Thymus (tissue), 11 donors: ENCODE measurements at regions not wholly inside any gene's neighbourhood (a gene's known extent, or its start where the extent isn't known, plus 50 kb on each side); places are given as distances from the start of the nearest gene placed in this dataset.
"Not testable (repeated sequence)": the region's sequence is repeated elsewhere in the genome, so short reads cannot be mapped to it uniquely, and the experiment has no call there.

Experiments used
- DNase-seq, 9 donors: peaks; one replicate each; pipeline ENCODE4 v3.0.0-alpha.2; 2013; ENCODE audit warnings: low spot score in 9 of 9, low read depth in 6 of 9, missing footprints in 1 of 9
- H3K27ac ChIP-seq, 2 donors: one replicate each; pipeline ENCODE4 v1.5.1; 2013; ENCODE audit warnings: control low read depth in 1 of 2, low read depth in 1 of 2, low read length in 1 of 2, mild to moderate bottlenecking in 1 of 2, moderate library complexity in 1 of 2
- H3K27me3 ChIP-seq, 2 donors: one replicate each; pipeline ENCODE4 v1.5.1; 2013; ENCODE audit warnings: low read length in 1 of 2; ENCODE audit not compliant: control insufficient read depth in 2 of 2, insufficient read depth in 1 of 2
- H3K36me3 ChIP-seq, 2 donors: one replicate each; pipeline ENCODE4 v1.5.1; 2013; ENCODE audit warnings: low read length in 1 of 2, mild to moderate bottlenecking in 1 of 2, moderate library complexity in 1 of 2; ENCODE audit not compliant: control insufficient read depth in 2 of 2, insufficient read depth in 2 of 2
- H3K4me1 ChIP-seq, 2 donors: one replicate each; pipeline ENCODE4 v1.5.1; 2013; ENCODE audit warnings: low read length in 2 of 2; ENCODE audit not compliant: control insufficient read depth in 2 of 2, insufficient read depth in 2 of 2
- H3K4me3 ChIP-seq, 2 donors: one replicate each; pipeline ENCODE4 v1.5.1; 2013; ENCODE audit warnings: low read length in 2 of 2, control low read depth in 1 of 2, mild to moderate bottlenecking in 1 of 2
- H3K9me3 ChIP-seq, 2 donors: one replicate each; pipeline ENCODE4 v1.5.1; 2013; ENCODE audit warnings: low read length in 1 of 2, mild to moderate bottlenecking in 1 of 2; ENCODE audit not compliant: control insufficient read depth in 2 of 2, insufficient read depth in 1 of 2
- WGBS: extraction: QIAGEN DNeasy Blood & Tissue Kit; methylation state at CpG from one replicate; pipeline ENCODE4 v1.1.7; 2013; 5-methylcytosine and 5-hydroxymethylcytosine counted together
- donor health status: healthy.

DNA sequence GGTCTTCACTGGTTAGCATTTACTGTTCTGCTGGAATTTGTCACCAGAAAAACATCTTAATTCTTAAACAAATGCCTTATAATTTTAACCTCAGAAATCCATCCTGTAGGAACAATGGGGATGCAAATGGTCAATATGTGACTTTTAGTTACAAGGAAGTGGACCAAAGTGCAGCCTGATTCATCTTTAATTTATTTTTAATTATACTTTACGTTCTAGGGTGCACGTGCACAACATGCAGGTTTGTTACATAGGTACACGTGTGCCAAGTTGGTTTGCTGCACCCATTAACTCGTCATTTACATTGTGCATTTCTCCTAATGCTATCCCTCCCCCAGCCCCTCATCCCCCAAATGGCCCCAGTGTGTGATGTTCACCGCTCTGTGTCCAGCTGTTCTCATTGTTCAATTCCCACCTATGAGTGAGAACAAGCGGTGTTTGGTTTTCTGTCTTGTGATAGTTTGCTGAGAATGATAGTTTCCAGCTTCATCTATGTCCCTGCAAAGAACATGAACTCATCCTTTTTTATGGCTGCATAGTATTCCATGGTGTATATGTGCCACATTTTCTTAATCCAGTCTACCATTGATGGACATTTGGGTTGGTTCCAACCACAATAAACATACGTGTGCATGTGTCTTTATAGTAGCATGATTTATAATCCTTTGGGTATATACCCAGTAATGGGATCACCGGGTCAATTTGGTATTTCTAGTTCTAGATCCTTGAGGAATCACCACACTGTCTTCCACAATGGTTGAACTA lies 262.5 kb upstream of the PTGER4 start:
- H3K4me3 ChIP-seq, H3K27ac ChIP-seq, H3K4me1 ChIP-seq, H3K9me3 ChIP-seq, H3K36me3 ChIP-seq, H3K27me3 ChIP-seq, DNase-seq: not testable (repeated sequence)
- 87% methylated on average over 8 of the region's 8 CpGs for WGBS

GRCh38 chr5:40416588-40416987 lies 263.1 kb upstream of the PTGER4 start:
- Histone ChIP-seq H3K27me3 (no peaks in the 10 kb centered on the region), H3K27ac (no peak overlapping the region), H3K4me3 (no peak overlapping the region), H3K36me3 (no peaks in the 10 kb centered on the region), H3K9me3 (peaks cover 0 to 6% of the 10 kb centered on the region in 2 donors), H3K4me1 (peaks cover 0 to 7% of the 10 kb centered on the region in 2 donors)
- no peak for DNase-seq

- no peak overlapping the region for H3K27ac ChIP-seq
- peaks cover 0 to 6% of the 10 kb centered on the region in 2 donors for H3K9me3 ChIP-seq
- H3K4me3 ChIP-seq, result no peak overlapping the region
- no peaks in the 10 kb centered on the region for H3K27me3 ChIP-seq
- no peaks in the 10 kb centered on the region for H3K36me3 ChIP-seq
- peaks cover 3 to 12% of the 10 kb centered on the region in 2 donors for H3K4me1 ChIP-seq
- no peak for DNase-seq
Measured at GRCh38 chr5:40416098-40416497, 263.6 kb upstream of the PTGER4 start.

DNA sequence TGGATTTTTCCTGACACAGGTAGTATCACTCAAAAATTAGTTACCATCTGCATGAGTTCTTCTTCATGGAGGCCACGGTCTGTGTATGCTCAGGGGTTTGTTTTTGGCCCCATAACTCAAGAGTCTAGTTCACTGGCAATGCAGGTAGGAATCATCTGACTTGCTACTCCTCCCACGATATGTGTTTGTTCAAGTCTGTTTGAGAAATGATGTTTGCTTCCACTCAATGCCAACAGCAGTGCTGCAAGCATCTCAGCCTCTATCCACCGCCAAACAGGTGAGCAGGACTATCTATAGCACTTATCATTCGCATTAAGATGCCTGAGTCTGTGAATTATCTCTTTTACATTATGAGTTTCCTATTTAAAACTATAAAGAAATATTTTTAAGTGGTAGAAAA lies 264.8 kb upstream of the PTGER4 start:
- 98% methylated on average over 4 of the region's 4 CpGs for WGBS
- Histone ChIP-seq H3K9me3 (peaks cover 0 to 6% of the 10 kb centered on the region in 2 donors), H3K36me3 (no peaks in the 10 kb centered on the region), H3K27me3 (no peaks in the 10 kb centered on the region), H3K4me3 (no peak overlapping the region), H3K4me1 (peaks cover 6 to 22% of the 10 kb centered on the region in 2 donors), H3K27ac (no peak overlapping the region)
- no peak for DNase-seq

- Histone ChIP-seq H3K27ac (no peak overlapping the region), H3K4me1 (peaks cover 9 to 30% of the 10 kb centered on the region in 2 donors), H3K36me3 (no peaks in the 10 kb centered on the region), H3K27me3 (no peaks in the 10 kb centered on the region), H3K9me3 (peaks cover 0 to 6% of the 10 kb centered on the region in 2 donors), H3K4me3 (no peak overlapping the region)
- DNase-seq, result no peak
- WGBS, result 95% methylated on average over 4 of the region's 4 CpGs
Measured at GRCh38 chr5:40413743-40414142, 266.0 kb upstream of the PTGER4 start.

DNA sequence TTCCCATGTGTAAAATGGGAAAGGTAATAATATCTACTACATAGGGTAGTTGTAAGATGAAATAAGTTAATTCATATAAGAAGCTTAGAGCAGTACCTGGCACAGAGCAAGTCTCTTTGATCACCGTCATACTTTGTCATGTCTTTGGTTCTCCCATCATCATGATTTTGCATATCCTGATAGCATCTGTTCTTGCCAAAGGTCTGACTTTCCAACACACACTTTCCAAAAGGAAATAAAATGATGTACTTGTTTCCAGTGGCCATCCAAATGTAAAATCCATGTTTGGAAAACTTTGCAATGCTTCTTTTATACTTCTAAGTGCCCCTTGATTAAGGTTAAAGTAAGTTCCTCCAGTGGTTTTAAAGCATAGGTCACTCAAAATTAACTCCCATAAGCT lies 266.9 kb upstream of the PTGER4 start:
- peaks cover 0 to 6% of the 10 kb centered on the region in 2 donors for H3K9me3 ChIP-seq
- no peaks in the 10 kb centered on the region for H3K27me3 ChIP-seq
- no peak overlapping the region for H3K4me3 ChIP-seq
- 86% methylated on average over 1 of the region's 1 CpG for WGBS
- H3K27ac ChIP-seq, result no peak overlapping the region
- H3K4me1 ChIP-seq, result peaks cover 17 to 37% of the 10 kb centered on the region in 2 donors
- H3K36me3 ChIP-seq, result no peaks in the 10 kb centered on the region
- DNase-seq, result no peak

GRCh38 chr5:40410964-40411635 lies 268.6 kb upstream of the PTGER4 start:
- peak in 1 of 9 donors; percentile 64 for DNase-seq

DNA sequence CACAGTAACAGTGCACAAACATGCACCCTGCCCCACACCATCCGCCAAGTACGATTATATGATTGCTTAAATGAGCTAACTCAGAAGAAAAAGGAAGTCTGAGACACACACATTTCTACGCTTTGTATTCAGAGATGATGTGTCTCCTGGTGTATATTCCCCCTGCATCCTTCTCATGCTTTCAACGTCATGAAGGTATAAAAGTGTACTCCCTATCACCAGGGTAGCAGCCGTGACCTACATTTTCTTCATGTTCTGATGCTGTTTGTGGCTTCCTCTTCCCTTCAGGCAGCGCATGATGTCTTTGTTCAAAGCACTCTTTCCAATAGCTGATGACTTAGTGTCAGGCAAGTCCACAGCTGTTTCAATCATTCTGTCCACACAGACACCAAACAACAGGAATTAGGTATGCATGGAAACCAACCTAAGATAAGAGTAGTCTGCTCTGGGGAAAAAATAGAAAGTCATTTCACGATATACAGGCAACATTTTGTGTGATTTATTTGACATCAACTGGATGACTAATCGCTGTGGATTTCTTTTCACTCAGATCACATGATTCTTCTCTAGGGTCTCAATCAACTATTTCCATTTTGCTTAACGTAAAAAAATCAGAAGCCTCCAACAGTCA lies 269.4 kb upstream of the PTGER4 start:
- peak overlapping the region in 1 of 2 donors; percentile 9 for H3K4me3 ChIP-seq
- H3K4me1 ChIP-seq, result peaks cover 24 to 58% of the 10 kb centered on the region in 2 donors
- H3K27ac ChIP-seq, result peak overlapping the region; percentile 68 to 97
- peak; percentile 74 to 96 (median 88) for DNase-seq
- peaks cover 0 to 6% of the 10 kb centered on the region in 2 donors for H3K9me3 ChIP-seq
- H3K36me3 ChIP-seq, result no peaks in the 10 kb centered on the region
- WGBS, result 10% methylated on average over 9 of the region's 9 CpGs
- H3K27me3 ChIP-seq, result no peaks in the 10 kb centered on the region

More at GRCh38 chr5:40410964-40411635, 268.6 kb upstream of the PTGER4 start:
- Histone ChIP-seq H3K27me3 (no peaks in the 10 kb centered on the region), H3K36me3 (no peaks in the 10 kb centered on the region), H3K27ac (peak overlapping the region; percentile 78 to 97), H3K4me1 (peaks cover 24 to 51% of the 10 kb centered on the region in 2 donors), H3K4me3 (no peak overlapping the region), H3K9me3 (peaks cover 0 to 6% of the 10 kb centered on the region in 2 donors)
- WGBS, result 77% methylated on average over 3 of the region's 3 CpGs

DNA sequence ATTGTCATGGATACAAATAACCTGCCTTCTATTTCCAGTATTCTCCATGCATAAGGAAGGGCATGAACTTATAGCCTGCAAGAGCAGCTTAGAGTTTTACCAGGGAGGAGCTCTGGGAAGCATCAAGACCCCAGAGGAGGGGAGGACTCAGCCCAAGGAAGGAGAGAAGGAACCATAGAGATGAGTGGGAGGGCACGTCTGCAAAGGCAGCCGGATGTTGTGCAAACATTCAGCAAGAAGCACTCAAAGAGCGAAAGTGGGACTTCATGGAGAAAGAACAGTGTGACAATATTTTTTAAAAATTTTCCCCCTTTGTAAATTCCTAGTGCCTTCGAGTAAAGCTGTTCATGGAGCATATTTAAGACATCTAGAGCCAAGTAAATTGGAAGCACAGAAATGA lies 270.1 kb upstream of the PTGER4 start:
- DNase-seq, result peak in 5 of 9 donors; percentile 51 to 80 (median 57)
- peak overlapping the region in 1 of 2 donors; percentile 3 for H3K4me3 ChIP-seq
- WGBS, result 66% methylated on average over 4 of the region's 4 CpGs
- H3K9me3 ChIP-seq, result peaks cover 0 to 6% of the 10 kb centered on the region in 2 donors
- H3K27me3 ChIP-seq, result no peaks in the 10 kb centered on the region
- peak overlapping the region; percentile 68 to 97 for H3K27ac ChIP-seq
- H3K36me3 ChIP-seq, result no peaks in the 10 kb centered on the region
- peaks cover 24 to 64% of the 10 kb centered on the region in 2 donors for H3K4me1 ChIP-seq
